Osteocyte (in vitro differentiated cells): ENCODE measurements at regions not wholly inside any gene's neighbourhood (a gene's known extent, or its start where the extent isn't known, plus 50 kb on each side); places are given as distances from the start of the nearest gene placed in this dataset.

Source experiments
- DNase-seq: peaks from one replicate; pipeline ENCODE4 v3.0.0; 2021; ENCODE audit warnings: mixed read lengths; ENCODE audit not compliant: unreplicated experiment; ENCODE audit errors: extremely low spot score
- H3K27ac Mint-ChIP-seq: one replicate; pipeline ENCODE4 v1.8.0; 2021; ENCODE audit warnings: mild to moderate bottlenecking, mixed read lengths; ENCODE audit not compliant: unreplicated experiment
- H3K27me3 Mint-ChIP-seq: one replicate; pipeline ENCODE4 v1.8.0; 2021; ENCODE audit warnings: mixed read lengths; ENCODE audit not compliant: unreplicated experiment
- H3K36me3 Mint-ChIP-seq: one replicate; pipeline ENCODE4 v1.8.0; 2021; ENCODE audit warnings: mixed read lengths; ENCODE audit not compliant: unreplicated experiment
- H3K4me1 Mint-ChIP-seq: one replicate; pipeline ENCODE4 v1.8.0; 2021; ENCODE audit warnings: mixed read lengths; ENCODE audit not compliant: unreplicated experiment
- H3K4me3 Mint-ChIP-seq: one replicate; pipeline ENCODE4 v1.8.0; 2021; ENCODE audit warnings: mild to moderate bottlenecking, moderate library complexity, mixed read lengths; ENCODE audit not compliant: unreplicated experiment
- H3K9me3 Mint-ChIP-seq: one replicate; pipeline ENCODE4 v1.8.0; 2021; ENCODE audit warnings: mixed read lengths; ENCODE audit not compliant: unreplicated experiment
- TF ChIP-seq, protein P1 (sequence below): fragments of 200-600 bp; sonication (generic); IDR thresholded peaks from 2 replicates; pipeline ENCODE4 v1.5.0; 2021; ENCODE audit warnings: antibody characterized with exemption, mild to moderate bottlenecking, moderate library complexity

DNA sequence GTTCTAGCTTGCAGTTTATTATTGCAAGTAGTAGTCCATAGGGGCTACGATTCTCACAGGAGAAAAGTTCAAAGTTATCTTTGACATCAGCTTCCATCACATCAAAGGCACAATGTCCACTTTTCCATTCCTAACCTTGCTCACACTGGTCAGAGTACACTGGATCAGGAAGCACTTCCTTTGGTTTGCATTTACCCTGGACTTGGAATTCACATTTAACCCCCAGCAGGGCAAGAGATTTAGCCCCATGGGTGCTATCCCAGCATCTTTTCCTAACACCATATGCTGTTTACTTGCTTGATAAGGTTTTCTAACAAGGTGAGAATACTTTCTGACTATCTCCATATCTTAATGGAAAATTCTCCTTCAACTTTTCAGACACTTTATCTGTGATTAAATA lies 55.6 kb upstream of the ASTN2 start:
- Mint-ChIP-seq H3K27ac (no peak overlapping the region), H3K36me3 (no peaks in the 10 kb centered on the region), H3K4me3 (no peak overlapping the region), H3K9me3 (no peaks in the 10 kb centered on the region), H3K4me1 (no peaks in the 10 kb centered on the region), H3K27me3 (no peaks in the 10 kb centered on the region)
- TF ChIP-seq, protein P1, sequence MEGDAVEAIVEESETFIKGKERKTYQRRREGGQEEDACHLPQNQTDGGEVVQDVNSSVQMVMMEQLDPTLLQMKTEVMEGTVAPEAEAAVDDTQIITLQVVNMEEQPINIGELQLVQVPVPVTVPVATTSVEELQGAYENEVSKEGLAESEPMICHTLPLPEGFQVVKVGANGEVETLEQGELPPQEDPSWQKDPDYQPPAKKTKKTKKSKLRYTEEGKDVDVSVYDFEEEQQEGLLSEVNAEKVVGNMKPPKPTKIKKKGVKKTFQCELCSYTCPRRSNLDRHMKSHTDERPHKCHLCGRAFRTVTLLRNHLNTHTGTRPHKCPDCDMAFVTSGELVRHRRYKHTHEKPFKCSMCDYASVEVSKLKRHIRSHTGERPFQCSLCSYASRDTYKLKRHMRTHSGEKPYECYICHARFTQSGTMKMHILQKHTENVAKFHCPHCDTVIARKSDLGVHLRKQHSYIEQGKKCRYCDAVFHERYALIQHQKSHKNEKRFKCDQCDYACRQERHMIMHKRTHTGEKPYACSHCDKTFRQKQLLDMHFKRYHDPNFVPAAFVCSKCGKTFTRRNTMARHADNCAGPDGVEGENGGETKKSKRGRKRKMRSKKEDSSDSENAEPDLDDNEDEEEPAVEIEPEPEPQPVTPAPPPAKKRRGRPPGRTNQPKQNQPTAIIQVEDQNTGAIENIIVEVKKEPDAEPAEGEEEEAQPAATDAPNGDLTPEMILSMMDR: no peak
- DNase-seq: no peak

DNA sequence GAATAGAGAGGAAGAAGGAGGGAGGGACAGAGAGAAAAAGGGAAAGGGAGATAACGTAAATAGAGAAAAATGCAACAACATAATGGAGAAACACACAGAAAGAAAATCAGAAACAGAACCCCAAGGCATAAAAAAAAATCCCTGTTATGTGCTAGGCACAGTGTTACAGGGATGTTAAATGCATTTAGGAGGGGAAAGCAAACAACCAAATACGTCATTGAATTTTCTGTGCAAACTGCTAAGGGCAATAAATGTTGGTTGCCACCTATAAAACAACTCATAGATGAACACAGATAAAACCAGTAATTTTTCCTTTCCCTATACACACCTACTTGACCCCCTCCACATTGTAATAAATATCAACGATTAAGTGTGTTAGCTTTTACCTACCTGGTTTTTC lies 51.3 kb upstream of the ASTN2 start:
- Mint-ChIP-seq H3K4me1 (no peaks in the 10 kb centered on the region), H3K27ac (no peak overlapping the region), H3K4me3 (no peak overlapping the region), H3K9me3 (no peaks in the 10 kb centered on the region), H3K27me3 (no peaks in the 10 kb centered on the region), H3K36me3 (no peaks in the 10 kb centered on the region)
- TF ChIP-seq, protein P1: no peak
- no peak for DNase-seq

GRCh38 chr9:117465706-117466105 lies 50.8 kb upstream of the ASTN2 start:
- Mint-ChIP-seq H3K27ac (no peak overlapping the region), H3K4me3 (no peak overlapping the region), H3K27me3 (no peaks in the 10 kb centered on the region), H3K36me3 (no peaks in the 10 kb centered on the region), H3K4me1 (no peaks in the 10 kb centered on the region), H3K9me3 (no peaks in the 10 kb centered on the region)
- TF ChIP-seq, protein P1: no peak
- no peak for DNase-seq

GRCh38 chr9:117464941-117465616 lies 50.2 kb upstream of the ASTN2 start:
- Mint-ChIP-seq H3K9me3 (no peaks in the 10 kb centered on the region), H3K4me3 (no peak overlapping the region), H3K27ac (no peak overlapping the region), H3K36me3 (no peaks in the 10 kb centered on the region), H3K4me1 (no peaks in the 10 kb centered on the region), H3K27me3 (no peaks in the 10 kb centered on the region)
- no peak for DNase-seq
- TF ChIP-seq, protein P1: no peak
